AG04449 (cell line): ENCODE measurements at regions not wholly inside any gene's neighbourhood (a gene's known extent, or its start where the extent isn't known, plus 50 kb on each side); places are given as distances from the start of the nearest gene placed in this dataset.

Experiments
- CTCF ChIA-PET: fragments of 350-600 bp; formaldehyde crosslinking; extraction: SDS; loops from one replicate; lab custom pipeline; 2021; ENCODE audit warnings: antibody characterized with exemption; lab: Yijun Ruan, JAX
- POLR2A ChIA-PET: fragments of 400-600, 350-600 bp; formaldehyde crosslinking; extraction: SDS; loops from one replicate; lab custom pipeline; 2020; ENCODE audit warnings: antibody characterized with exemption, inconsistent platforms; lab: Yijun Ruan, JAX
- DNase-seq: peaks from one replicate; pipeline ENCODE4 v3.0.0-alpha.2; 2010; ENCODE audit warnings: low read depth, low spot score
- H3K4me3 ChIP-seq: 2 replicates; pipeline ENCODE4 v1.5.1; 2011; ENCODE audit warnings: low read depth, mild to moderate bottlenecking, control low read depth, low read length
- TF ChIP-seq, protein P1 (sequence below): IDR thresholded peaks from one replicate; pipeline ENCODE4 v1.5.1; 2011; ENCODE audit warnings: mild to moderate bottlenecking, moderate library complexity, low read length, control low read depth, inconsistent platforms; ENCODE audit not compliant: insufficient read depth; ENCODE audit errors: missing control alignments

DNA sequence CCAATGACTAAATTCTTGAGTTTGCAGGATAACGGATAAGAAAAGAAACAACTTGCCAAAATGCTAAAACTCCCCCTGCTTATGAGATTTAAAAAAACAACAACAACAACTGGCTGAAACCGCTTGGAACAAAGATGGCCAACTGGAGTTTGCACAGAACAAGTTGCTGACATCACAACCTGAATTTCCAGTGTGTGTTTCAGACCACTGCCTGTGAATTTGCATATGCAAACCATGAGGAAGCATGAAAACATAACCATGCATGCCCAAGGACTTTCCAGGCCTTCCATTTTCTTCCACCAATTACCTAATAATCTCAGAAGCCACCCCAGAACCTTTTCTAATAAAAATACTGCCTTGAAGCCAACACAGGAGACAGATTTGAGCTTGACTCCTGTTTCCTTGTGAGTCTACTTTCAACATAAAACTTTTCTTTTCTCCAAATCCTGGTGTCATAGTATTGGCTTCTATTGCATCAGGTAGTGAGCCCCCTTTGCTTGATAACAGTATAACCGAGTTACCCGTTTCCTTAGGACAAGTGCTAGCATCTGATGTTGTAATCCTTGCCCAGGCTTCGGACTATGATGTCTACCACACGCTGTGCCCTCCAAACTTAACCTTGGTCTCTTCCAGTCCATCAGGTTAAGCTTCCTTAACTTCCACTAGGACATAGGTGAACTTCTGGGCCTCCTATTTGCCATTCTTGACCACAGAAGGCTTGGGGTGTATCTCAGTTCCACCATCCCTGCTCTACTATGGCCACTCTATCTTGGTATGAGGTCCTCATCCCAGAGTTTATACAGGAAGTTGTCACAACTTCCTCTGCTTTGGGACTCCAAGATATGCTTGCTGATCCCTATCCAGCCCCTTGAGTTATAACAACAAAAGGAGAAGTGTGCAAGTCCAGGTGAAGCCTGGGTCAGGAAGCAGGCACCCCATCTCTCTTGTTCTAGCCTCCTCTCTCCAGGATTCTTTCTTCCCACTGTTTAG, 385.5 kb upstream of the INTU start:
- ChIA-PET CTCF (no interaction called here), POLR2A (no interaction called here)
- no peak overlapping the region for H3K4me3 ChIP-seq
- no peak for DNase-seq
- TF ChIP-seq, protein P1, sequence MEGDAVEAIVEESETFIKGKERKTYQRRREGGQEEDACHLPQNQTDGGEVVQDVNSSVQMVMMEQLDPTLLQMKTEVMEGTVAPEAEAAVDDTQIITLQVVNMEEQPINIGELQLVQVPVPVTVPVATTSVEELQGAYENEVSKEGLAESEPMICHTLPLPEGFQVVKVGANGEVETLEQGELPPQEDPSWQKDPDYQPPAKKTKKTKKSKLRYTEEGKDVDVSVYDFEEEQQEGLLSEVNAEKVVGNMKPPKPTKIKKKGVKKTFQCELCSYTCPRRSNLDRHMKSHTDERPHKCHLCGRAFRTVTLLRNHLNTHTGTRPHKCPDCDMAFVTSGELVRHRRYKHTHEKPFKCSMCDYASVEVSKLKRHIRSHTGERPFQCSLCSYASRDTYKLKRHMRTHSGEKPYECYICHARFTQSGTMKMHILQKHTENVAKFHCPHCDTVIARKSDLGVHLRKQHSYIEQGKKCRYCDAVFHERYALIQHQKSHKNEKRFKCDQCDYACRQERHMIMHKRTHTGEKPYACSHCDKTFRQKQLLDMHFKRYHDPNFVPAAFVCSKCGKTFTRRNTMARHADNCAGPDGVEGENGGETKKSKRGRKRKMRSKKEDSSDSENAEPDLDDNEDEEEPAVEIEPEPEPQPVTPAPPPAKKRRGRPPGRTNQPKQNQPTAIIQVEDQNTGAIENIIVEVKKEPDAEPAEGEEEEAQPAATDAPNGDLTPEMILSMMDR: no peak

DNA sequence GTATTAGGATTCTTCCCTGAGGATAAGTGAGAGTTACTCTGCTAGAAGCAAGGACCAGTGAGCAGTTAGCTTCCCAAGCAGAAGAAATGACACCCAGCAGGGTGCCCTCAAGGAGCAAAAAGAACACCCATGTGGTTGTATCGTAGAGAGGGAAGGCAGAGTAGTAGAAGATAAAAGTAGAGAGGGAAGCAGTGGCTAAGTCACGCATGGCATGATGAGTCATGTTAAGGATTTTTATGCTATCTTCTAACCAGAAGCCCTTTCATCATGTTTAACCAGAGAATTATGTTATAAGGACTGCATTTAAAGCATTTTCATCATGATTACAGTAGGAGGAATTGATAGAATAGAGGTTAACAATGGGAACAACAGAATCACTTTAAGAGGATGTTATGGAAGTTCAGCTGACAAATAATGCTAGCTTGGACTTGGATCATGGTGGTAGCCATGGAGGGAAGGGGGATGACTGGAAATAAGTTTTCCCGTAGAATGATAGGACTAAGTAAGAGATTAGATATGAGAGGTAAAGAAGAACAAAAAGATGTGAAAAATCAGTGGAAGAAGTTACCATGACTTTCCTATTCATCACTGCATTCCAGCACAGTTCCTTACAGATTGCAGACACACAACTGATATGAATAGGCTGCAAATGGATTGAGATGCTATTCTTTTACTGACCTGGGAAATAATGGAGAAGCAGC, 383.5 kb upstream of the INTU start:
- TF ChIP-seq, protein P1: no peak
- no peak overlapping the region for H3K4me3 ChIP-seq
- POLR2A ChIA-PET: no interaction called here
- no peak for DNase-seq
- CTCF ChIA-PET: no interaction called here

DNA sequence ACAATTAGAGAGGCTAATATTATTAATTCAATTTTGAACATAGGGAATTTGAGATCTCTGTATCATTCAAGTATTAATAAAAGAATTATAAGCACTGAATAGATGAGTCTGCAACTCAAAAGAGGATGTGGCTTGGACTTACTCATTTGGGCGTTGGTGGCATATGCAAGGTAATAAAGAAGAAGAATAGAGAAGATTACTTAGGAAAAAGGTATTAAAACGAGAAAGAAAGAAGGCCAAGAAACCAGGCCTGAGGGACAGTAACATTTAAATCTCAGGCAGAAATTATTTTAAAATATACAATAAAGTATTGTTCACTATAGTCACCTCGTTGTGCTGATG, 383.0 kb upstream of the INTU start:
- ChIA-PET POLR2A (no interaction called here), CTCF (no interaction called here)
- no peak overlapping the region for H3K4me3 ChIP-seq
- TF ChIP-seq, protein P1: no peak
- no peak for DNase-seq

DNA sequence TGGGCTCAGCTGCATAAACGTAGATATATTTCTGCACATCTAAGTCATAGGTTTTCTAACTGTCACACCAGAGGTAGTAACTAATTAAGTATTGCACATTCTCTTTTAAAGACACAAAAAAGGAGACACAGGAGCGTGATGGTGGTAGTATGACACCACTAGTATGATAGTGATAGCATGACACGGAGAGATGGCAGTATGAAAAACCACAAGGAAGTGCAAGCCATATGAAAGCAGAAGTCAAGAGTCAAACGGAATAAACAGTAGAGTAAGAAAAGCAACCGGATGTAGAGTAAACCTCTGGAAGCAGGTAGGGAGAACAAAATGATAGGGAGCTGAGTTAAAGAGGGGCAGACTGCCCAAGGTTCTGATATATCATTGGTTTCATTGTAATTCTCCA, 382.2 kb upstream of the INTU start:
- ChIA-PET CTCF (no interaction called here), POLR2A (no interaction called here)
- no peak overlapping the region for H3K4me3 ChIP-seq
- TF ChIP-seq, protein P1: no peak
- DNase-seq: no peak

DNA sequence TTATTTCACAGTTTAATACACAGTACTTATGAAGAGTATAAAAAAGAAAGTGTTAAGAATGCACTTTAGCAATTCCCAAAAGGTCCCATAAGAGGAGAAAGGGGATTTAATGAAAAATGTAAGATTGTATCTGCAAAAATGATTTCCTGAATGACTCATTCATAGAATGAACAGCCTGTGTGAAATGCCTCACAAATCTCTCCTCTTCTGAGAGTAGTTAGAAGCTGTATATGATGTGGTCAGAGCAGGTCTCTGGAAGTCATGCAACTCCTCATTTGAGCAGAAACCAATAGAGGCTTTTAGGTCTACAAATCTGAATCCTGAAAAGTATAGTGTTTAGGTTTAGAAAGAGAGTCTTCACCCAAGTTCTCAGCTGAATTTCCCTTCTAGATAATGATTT, 381.3 kb upstream of the INTU start:
- peak; percentile 23 for DNase-seq
- TF ChIP-seq, protein P1: no peak
- no peak overlapping the region for H3K4me3 ChIP-seq
- ChIA-PET CTCF (interaction anchor here (0.8 kb wide), 1 partner anchor 11 kb away, joined by 3 read pairs; no protein-coding TSS in a partner anchor), POLR2A (no interaction called here)

DNA sequence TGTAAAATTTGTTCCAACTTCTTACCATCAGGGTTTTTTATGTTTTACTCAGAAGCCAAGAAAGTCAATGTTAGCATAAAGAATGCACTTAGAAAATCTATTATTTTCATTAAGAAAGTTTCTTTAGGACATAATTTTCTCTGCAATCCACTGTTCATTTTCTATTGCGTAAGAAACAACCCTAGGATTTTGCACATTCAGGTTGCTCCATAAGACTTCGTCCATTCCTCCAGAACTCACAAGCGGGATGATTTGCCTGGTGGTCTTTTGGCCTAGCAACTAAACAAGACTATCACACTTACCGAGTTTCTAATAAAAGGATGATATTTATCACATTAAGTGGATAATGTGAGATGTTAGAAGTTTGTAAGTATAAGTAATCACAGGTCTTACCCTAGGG, 376.3 kb upstream of the INTU start:
- POLR2A ChIA-PET: no interaction called here
- no peak overlapping the region for H3K4me3 ChIP-seq
- no peak for DNase-seq
- TF ChIP-seq, protein P1: no peak
- CTCF ChIA-PET: no interaction called here
